Pancreas (tissue), 10 donors: ENCODE measurements at regions not wholly inside any gene's neighbourhood (a gene's known extent, or its start where the extent isn't known, plus 50 kb on each side); places are given as distances from the start of the nearest gene placed in this dataset.

Source experiments
- ATAC-seq, 4 donors: fragments of 200-7000 bp; cut with Tn5 transposase; one replicate each; pipeline versions ENCODE4 v1.8.0 to v1.9.1; 2020; ENCODE audit warnings: mild to moderate bottlenecking in 4 of 4, moderate library complexity in 4 of 4
- DNase-seq, 6 donors: peaks; one replicate each; pipeline ENCODE4 v3.0.0-alpha.2; 2020
- FAIRE-seq: peaks from 2 replicates; lab custom pipeline; 2012; peaks lifted over from hg19 to GRCh38; lab: Jason Lieb, UNC
- H3K27ac ChIP-seq, 4 donors: fragments of 200-600 bp; sonication (generic); 1 replicate in 3 of 4; 2 replicates in 1 of 4; pipeline versions ENCODE4 v1.5.0 to v1.8.0; 2020
- H3K27me3 ChIP-seq, 4 donors: fragments of 200-600 bp; one replicate each; pipeline ENCODE4 v1.8.0; 2021
- H3K36me3 ChIP-seq, 3 donors: fragments of 200-600 bp; sonication (generic) in 1 of 3; one replicate each; pipeline versions ENCODE4 v1.5.0 to v1.8.0; 2020 to 2021
- H3K4me1 ChIP-seq, 3 donors: fragments of 200-600 bp; one replicate each; pipeline ENCODE4 v1.8.0; 2021
- H3K4me3 ChIP-seq, 4 donors: fragments of 200-600 bp; sonication (generic) in 2 of 4; one replicate each; pipeline versions ENCODE4 v1.5.0 to v1.8.0; 2020 to 2021
- H3K9me3 ChIP-seq, 4 donors: fragments of 200-600 bp; one replicate each; pipeline ENCODE4 v1.8.0; 2021
- CTCF ChIP-seq, 4 donors: fragments of 200-600 bp; sonication (generic) in 3 of 4; IDR thresholded peaks; one replicate each; pipeline versions ENCODE4 v1.5.0 to v1.8.0; 2021; ENCODE audit warnings: antibody characterized with exemption in 4 of 4
- WGBS, 2 donors: extraction: QIAGEN DNeasy Blood & Tissue Kit; methylation state at CpG; one replicate each; pipeline ENCODE4 v1.1.7; 2013; 5-methylcytosine and 5-hydroxymethylcytosine counted together
- intact Hi-C, 3 donors: fragments of 100-400 bp; cut with DNase I; formaldehyde crosslinking; loops; one replicate each; pipeline versions ENCODE4 v1.11.1 to v1.14.2; 2022
- donor health status: healthy with polysubstance abuse.
- donor health status: DM: no; HTN: no; CAD: no; lungs with moderate emphysema.
- donor health status: DM: no; HTN: no; CAD: no.
- donor health status: control.
- donor health status: control.
- donor health status: Bipolar disorder and iron deficiency.
- donor health status: DM: yes; HTN: yes; CAD: no.
- donor health status: DM: no; HTN: no; CAD: no.
- donor health status: DM: no; HTN: no; CAD: no.
- donor health status: DM: yes; HTN: yes; CAD: no.

GRCh38 chr12:92600052-92600451 is 102.7 kb upstream of the PLEKHG7 start:
- H3K36me3 ChIP-seq, result no peaks in the 10 kb centered on the region

GRCh38 chr12:92597997-92598396 is 104.8 kb upstream of the PLEKHG7 start:
- intact Hi-C loops, result no loop called here
- H3K4me3 ChIP-seq, result no peak overlapping the region
- no peak for FAIRE-seq
- no peak overlapping the region for H3K27ac ChIP-seq
- WGBS, 2 donors, result 47 to 55% methylated on average over 1 of the region's 1 CpG
- H3K9me3 ChIP-seq, result no peaks in the 10 kb centered on the region
- H3K4me1 ChIP-seq, result no peaks in the 10 kb centered on the region
- TF ChIP-seq CTCF (IDR thresholded peaks at IDR 0.05), result no peak
- ATAC-seq, result no peak
- H3K27me3 ChIP-seq, result no peaks in the 10 kb centered on the region
- DNase-seq, result no peak
- H3K36me3 ChIP-seq, result no peaks in the 10 kb centered on the region

More at GRCh38 chr12:92600052-92600451, 102.7 kb upstream of the PLEKHG7 start:
- Histone ChIP-seq H3K9me3 (no peaks in the 10 kb centered on the region), H3K4me3 (no peak overlapping the region), H3K4me1 (no peaks in the 10 kb centered on the region), H3K27me3 (no peaks in the 10 kb centered on the region), H3K27ac (no peak overlapping the region)
- FAIRE-seq (no peak), DNase-seq (no peak), ATAC-seq (no peak)
- intact Hi-C loops, result no loop called here
- no peak for TF ChIP-seq CTCF (IDR thresholded peaks at IDR 0.05)
- 97 to 100% methylated on average over 1 of the region's 1 CpG for WGBS, 2 donors

GRCh38 chr12:92597118-92597517 is 105.7 kb upstream of the PLEKHG7 start:
- intact Hi-C loops, result no loop called here
- Histone ChIP-seq H3K9me3 (no peaks in the 10 kb centered on the region), H3K4me1 (no peaks in the 10 kb centered on the region), H3K27me3 (no peaks in the 10 kb centered on the region), H3K4me3 (no peak overlapping the region), H3K36me3 (no peaks in the 10 kb centered on the region), H3K27ac (no peak overlapping the region)
- WGBS, 2 donors, result 84 to 86% methylated on average over 2 of the region's 2 CpGs
- FAIRE-seq, result no peak
- no peak for ATAC-seq
- DNase-seq, result no peak
- no peak for TF ChIP-seq CTCF (IDR thresholded peaks at IDR 0.05)

GRCh38 chr12:92596383-92596782 is 106.4 kb upstream of the PLEKHG7 start:
- intact Hi-C loops, result no loop called here
- DNase-seq, result no peak
- FAIRE-seq, result no peak
- ATAC-seq, result no peak
- 82 to 83% methylated on average over 7 of the region's 7 CpGs for WGBS, 2 donors
- H3K4me3 ChIP-seq, result no peak overlapping the region
- H3K9me3 ChIP-seq, result no peaks in the 10 kb centered on the region
- H3K27me3 ChIP-seq, result no peaks in the 10 kb centered on the region
- H3K36me3 ChIP-seq, result no peaks in the 10 kb centered on the region
- H3K27ac ChIP-seq, result no peak overlapping the region
- TF ChIP-seq CTCF (IDR thresholded peaks at IDR 0.05), result no peak
- H3K4me1 ChIP-seq, result no peaks in the 10 kb centered on the region

- WGBS, 2 donors, result 64 to 87% methylated on average over 1 of the region's 1 CpG
- no peak for TF ChIP-seq CTCF (IDR thresholded peaks at IDR 0.05)
- Histone ChIP-seq H3K27me3 (no peaks in the 10 kb centered on the region), H3K4me1 (no peaks in the 10 kb centered on the region), H3K4me3 (no peak overlapping the region), H3K36me3 (no peaks in the 10 kb centered on the region), H3K27ac (no peak overlapping the region), H3K9me3 (no peaks in the 10 kb centered on the region)
- ATAC-seq, result no peak
- DNase-seq, result no peak
- intact Hi-C loops, result no loop called here
- FAIRE-seq, result no peak
Observed at GRCh38 chr12:92595663-92596062, 107.1 kb upstream of the PLEKHG7 start.
